SK-N-MC (cell line): ENCODE measurements at regions not wholly inside any gene's neighbourhood (a gene's known extent, or its start where the extent isn't known, plus 50 kb on each side); places are given as distances from the start of the nearest gene placed in this dataset.

Experiments
- EZH2 ChIP-seq: fragments of 200-600 bp; sonication (generic); IDR thresholded peaks from one replicate; pipeline ENCODE4 v1.6.1; 2017; ENCODE audit warnings: antibody characterized with exemption
- FOXP2 ChIP-seq: optimal IDR thresholded peaks from 2 replicates; pipeline ENCODE3; 2011; ENCODE audit warnings: mild to moderate bottlenecking, moderate library complexity; ENCODE audit not compliant: insufficient read depth; ENCODE audit errors: extremely low read length, control extremely low read depth
- POLR2AphosphoS5 ChIP-seq: IDR thresholded peaks from 2 replicates; pipeline ENCODE4 v1.6.1; 2012; ENCODE audit warnings: mild to moderate bottlenecking, low read depth, low read length, borderline replicate concordance

DNA sequence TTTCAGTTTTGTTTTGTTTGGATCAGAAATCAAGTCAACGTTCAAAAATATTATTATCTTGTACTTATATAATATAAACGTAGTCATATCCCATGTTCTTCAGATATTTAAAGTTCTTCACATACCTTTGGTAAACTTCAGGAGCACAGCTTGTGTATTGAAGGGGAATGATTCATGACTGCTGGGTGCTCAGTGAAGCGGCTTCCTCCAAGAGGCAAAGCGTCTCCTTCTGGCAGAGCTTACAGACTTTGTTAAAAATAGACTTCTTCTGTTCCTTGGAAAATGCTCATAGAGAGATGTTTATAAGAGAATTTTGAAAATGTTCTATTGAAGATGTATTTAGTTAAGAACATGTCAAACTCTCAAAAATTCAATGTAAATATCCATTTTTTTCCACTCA lies 155.6 kb upstream of the CNTNAP4 start:
- no peak for TF ChIP-seq EZH2
- TF ChIP-seq POLR2AphosphoS5 = no peak
- no peak for TF ChIP-seq FOXP2
